ENCODE measurements at regions not wholly inside any gene's neighbourhood (a gene's known extent, or its start where the extent isn't known, plus 50 kb on each side); places are given as distances from the start of the nearest gene placed in this dataset.
"Not testable (repeated sequence)": the region's sequence is repeated elsewhere in the genome, so short reads cannot be mapped to it uniquely, and the experiment has no call there.

DNA sequence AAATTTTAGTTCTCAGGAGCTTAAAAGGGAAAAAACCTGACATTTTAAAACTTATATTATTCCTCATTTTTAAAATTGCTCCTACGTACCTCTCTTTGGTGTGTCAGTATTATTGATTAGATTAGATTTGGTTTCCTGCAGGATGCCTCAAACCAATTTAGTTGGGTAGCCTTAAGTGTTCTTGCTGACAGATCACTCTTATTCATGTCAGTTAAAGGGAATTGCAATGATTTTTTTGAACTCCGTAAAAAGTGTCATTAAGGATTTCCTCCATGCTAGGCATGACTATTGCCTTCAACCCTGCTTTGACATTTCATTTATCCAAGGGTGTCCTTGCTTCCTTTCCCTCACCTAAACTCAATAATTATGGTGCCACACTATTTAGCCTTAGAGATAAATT lies 149.0 kb upstream of the CDH7 start:
- intact Hi-C loops (cut with DNase I; ENCODE audit: low total_unique reads) = no loop called here
- Histone ChIP-seq H3K36me3 (no peaks in the 10 kb centered on the region), H3K27me3 (no peaks in the 10 kb centered on the region), H3K4me1 (no peaks in the 10 kb centered on the region), H3K4me3 (no peak overlapping the region), H3K27ac (no peak overlapping the region), H3K9me3 (no peaks in the 10 kb centered on the region)
- DNase-seq = no peak
- no peak for TF ChIP-seq POLR2A (IDR thresholded peaks at IDR 0.05)
- TF ChIP-seq, protein P1, sequence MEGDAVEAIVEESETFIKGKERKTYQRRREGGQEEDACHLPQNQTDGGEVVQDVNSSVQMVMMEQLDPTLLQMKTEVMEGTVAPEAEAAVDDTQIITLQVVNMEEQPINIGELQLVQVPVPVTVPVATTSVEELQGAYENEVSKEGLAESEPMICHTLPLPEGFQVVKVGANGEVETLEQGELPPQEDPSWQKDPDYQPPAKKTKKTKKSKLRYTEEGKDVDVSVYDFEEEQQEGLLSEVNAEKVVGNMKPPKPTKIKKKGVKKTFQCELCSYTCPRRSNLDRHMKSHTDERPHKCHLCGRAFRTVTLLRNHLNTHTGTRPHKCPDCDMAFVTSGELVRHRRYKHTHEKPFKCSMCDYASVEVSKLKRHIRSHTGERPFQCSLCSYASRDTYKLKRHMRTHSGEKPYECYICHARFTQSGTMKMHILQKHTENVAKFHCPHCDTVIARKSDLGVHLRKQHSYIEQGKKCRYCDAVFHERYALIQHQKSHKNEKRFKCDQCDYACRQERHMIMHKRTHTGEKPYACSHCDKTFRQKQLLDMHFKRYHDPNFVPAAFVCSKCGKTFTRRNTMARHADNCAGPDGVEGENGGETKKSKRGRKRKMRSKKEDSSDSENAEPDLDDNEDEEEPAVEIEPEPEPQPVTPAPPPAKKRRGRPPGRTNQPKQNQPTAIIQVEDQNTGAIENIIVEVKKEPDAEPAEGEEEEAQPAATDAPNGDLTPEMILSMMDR (IDR thresholded peaks at IDR 0.05) = no peak

GRCh38 chr18:65592435-65592834 lies 158.4 kb upstream of the CDH7 start:
- Histone ChIP-seq H3K36me3 (no peaks in the 10 kb centered on the region), H3K4me3 (no peak overlapping the region), H3K4me1 (no peaks in the 10 kb centered on the region), H3K27ac (no peak overlapping the region), H3K9me3 (no peaks in the 10 kb centered on the region), H3K27me3 (no peaks in the 10 kb centered on the region)
- intact Hi-C loops (cut with DNase I; ENCODE audit: low total_unique reads) = no loop called here
- TF ChIP-seq, protein P1 (IDR thresholded peaks at IDR 0.05) = no peak
- no peak for TF ChIP-seq POLR2A (IDR thresholded peaks at IDR 0.05)
- DNase-seq = no peak

DNA sequence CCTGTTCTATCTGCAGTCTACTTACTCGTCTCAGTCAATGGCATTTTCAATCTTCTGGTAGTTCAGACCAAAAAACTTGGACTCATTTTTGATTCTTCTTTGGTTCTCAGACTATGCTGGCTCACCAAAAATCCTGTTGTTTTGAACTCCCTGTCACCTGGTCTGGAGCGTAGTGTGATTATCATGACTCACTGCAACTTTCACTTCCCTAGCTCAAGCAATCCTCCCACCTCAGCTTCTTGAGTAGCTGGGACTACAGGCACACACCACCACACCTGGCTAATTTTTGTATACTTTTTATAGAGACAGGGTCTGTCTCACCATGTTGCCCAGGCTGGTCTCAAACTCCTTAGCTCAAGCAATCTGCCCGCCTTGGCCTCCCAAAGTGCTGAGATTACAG lies 163.3 kb upstream of the CDH7 start:
- intact Hi-C loops (cut with DNase I; ENCODE audit: low total_unique reads) = no loop called here

DNA sequence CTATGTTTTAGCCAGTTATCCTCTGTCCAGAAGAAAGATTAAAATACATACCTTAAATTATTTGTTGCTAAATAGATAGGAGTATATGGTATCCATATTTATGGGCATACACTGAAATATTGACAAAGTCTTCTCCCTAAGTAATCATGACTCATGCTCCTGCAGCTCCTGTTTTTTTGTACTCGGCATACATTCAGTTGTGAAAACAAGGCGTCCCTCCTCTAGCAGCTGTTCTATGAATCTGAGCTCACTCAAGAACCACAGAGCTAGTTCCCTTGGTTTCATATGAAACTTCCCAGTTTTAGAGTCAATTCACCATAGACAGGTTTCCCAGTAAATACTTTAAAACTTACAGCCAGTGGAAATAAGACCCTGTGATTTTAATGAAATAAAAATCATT lies 168.7 kb upstream of the CDH7 start:
- intact Hi-C loops (cut with DNase I; ENCODE audit: low total_unique reads); H3K4me1 ChIP-seq; H3K4me3 ChIP-seq; H3K36me3 ChIP-seq; DNase-seq; H3K27me3 ChIP-seq; H3K27ac ChIP-seq; H3K9me3 ChIP-seq: not testable (repeated sequence)

More for the DNA sequence above, 163.3 kb upstream of the CDH7 start:
- no peak for TF ChIP-seq POLR2A (IDR thresholded peaks at IDR 0.05)
- TF ChIP-seq, protein P1 (IDR thresholded peaks at IDR 0.05) = no peak
- Histone ChIP-seq H3K9me3 (no peaks in the 10 kb centered on the region), H3K27ac (no peak overlapping the region), H3K27me3 (no peaks in the 10 kb centered on the region), H3K36me3 (no peaks in the 10 kb centered on the region), H3K4me1 (no peaks in the 10 kb centered on the region), H3K4me3 (no peak overlapping the region)
- DNase-seq = no peak

DNA sequence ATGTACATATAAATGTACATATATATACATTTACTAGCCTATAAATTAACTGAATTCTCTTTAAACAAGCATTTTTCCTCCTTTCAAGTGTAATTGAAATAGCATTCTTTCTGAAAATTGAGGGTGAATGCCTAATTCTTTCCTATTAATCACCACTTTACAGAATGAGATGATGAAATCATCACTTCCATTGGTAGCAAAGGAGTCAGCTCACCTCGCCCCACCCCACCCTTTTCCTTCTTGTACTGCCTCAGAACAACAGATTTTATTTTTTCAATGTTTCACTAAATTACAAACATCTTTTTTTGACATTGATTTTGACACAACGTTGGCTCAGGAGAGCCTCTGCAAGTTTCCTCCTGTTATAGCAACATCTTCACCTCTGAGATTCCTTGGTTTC lies 181.9 kb upstream of the CDH7 start:
- H3K27ac ChIP-seq = no peak overlapping the region
- intact Hi-C loops (cut with DNase I; ENCODE audit: low total_unique reads) = no loop called here
- TF ChIP-seq POLR2A (IDR thresholded peaks at IDR 0.05) = no peak
- TF ChIP-seq, protein P1 (IDR thresholded peaks at IDR 0.05) = no peak
- no peaks in the 10 kb centered on the region for H3K4me1 ChIP-seq
- no peaks in the 10 kb centered on the region for H3K36me3 ChIP-seq
- H3K4me3 ChIP-seq = no peak overlapping the region
- DNase-seq = no peak
- H3K27me3 ChIP-seq = no peaks in the 10 kb centered on the region
- no peaks in the 10 kb centered on the region for H3K9me3 ChIP-seq

DNA sequence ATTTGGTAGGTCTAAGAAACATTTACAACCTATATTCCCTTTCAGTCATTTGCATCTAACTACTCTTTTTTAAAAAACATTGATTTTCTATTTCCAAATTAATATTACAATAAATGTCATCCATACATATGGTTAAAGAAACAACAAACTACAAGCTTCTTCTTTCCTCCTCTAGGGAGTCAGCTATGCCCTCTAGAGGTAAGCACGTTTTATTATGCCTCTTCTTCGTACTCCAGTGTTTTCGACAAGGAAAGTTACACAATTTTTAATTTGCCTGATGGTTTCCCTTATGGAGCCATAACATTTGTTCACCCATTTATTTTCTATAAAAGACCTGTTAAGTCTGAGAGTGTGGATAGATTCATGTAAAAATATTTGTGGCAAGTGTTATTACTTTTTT lies 183.4 kb upstream of the CDH7 start:
- no peaks in the 10 kb centered on the region for H3K27me3 ChIP-seq
- no peaks in the 10 kb centered on the region for H3K4me1 ChIP-seq
- no peak for DNase-seq
- intact Hi-C loops (cut with DNase I; ENCODE audit: low total_unique reads) = no loop called here
- no peaks in the 10 kb centered on the region for H3K36me3 ChIP-seq
- H3K9me3 ChIP-seq = no peaks in the 10 kb centered on the region
- H3K4me3 ChIP-seq = no peak overlapping the region
- H3K27ac ChIP-seq = no peak overlapping the region
- no peak for TF ChIP-seq POLR2A (IDR thresholded peaks at IDR 0.05)
- TF ChIP-seq, protein P1 (IDR thresholded peaks at IDR 0.05) = no peak
